ENCODE measurements at regions not wholly inside any gene's neighbourhood (a gene's known extent, or its start where the extent isn't known, plus 50 kb on each side); places are given as distances from the start of the nearest gene placed in this dataset.

DNA sequence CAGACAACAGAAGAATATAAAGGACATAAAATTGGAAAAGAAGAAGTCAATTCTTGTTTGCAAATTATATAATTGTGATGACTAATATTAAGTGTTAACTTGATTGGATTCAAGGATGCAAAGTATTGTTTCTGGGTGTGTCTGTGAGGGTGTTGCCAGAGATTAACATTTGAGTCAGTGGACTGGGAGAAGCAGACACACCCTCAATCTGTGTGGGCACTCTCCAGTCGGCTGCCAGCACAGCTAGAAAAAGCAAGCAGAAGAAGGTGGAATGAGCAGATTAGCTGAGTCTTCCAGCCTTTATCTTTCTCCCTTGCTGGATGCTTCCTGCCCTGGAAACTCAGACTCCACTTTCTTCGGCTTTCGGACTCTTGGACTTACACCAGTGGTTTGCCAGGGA is 51.7 kb downstream of the UBE2NL start:
- no peak for TF ChIP-seq ZNF281 (CRISPR knock-in tag; IDR thresholded peaks at IDR 0.05)
- TF ChIP-seq E2F1 (CRISPR knock-in tag; IDR thresholded peaks at IDR 0.05), result no peak
- TF ChIP-seq, protein P1, sequence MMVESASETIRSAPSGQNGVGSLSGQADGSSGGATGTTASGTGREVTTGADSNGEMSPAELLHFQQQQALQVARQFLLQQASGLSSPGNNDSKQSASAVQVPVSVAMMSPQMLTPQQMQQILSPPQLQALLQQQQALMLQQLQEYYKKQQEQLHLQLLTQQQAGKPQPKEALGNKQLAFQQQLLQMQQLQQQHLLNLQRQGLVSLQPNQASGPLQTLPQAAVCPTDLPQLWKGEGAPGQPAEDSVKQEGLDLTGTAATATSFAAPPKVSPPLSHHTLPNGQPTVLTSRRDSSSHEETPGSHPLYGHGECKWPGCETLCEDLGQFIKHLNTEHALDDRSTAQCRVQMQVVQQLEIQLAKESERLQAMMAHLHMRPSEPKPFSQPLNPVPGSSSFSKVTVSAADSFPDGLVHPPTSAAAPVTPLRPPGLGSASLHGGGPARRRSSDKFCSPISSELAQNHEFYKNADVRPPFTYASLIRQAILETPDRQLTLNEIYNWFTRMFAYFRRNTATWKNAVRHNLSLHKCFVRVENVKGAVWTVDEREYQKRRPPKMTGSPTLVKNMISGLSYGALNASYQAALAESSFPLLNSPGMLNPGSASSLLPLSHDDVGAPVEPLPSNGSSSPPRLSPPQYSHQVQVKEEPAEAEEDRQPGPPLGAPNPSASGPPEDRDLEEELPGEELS (CRISPR knock-in tag; IDR thresholded peaks at IDR 0.05), result no peak
- TF ChIP-seq E2F5 (CRISPR knock-in tag; IDR thresholded peaks at IDR 0.05), result no peak
- TF ChIP-seq RORB (CRISPR knock-in tag; IDR thresholded peaks at IDR 0.05), result no peak
- no peak for TF ChIP-seq SOX15 (CRISPR knock-in tag; IDR thresholded peaks at IDR 0.05)
- no peak for TF ChIP-seq ZNF219 (CRISPR knock-in tag; IDR thresholded peaks at IDR 0.05; ENCODE audit: borderline replicate concordance)
- no peak for TF ChIP-seq MYBL2 (CRISPR knock-in tag; IDR thresholded peaks at IDR 0.05)
- TF ChIP-seq, protein P2, sequence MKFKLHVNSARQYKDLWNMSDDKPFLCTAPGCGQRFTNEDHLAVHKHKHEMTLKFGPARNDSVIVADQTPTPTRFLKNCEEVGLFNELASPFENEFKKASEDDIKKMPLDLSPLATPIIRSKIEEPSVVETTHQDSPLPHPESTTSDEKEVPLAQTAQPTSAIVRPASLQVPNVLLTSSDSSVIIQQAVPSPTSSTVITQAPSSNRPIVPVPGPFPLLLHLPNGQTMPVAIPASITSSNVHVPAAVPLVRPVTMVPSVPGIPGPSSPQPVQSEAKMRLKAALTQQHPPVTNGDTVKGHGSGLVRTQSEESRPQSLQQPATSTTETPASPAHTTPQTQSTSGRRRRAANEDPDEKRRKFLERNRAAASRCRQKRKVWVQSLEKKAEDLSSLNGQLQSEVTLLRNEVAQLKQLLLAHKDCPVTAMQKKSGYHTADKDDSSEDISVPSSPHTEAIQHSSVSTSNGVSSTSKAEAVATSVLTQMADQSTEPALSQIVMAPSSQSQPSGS (CRISPR knock-in tag; IDR thresholded peaks at IDR 0.05; ENCODE audit: borderline replicate concordance, low read depth), result no peak
- TF ChIP-seq CREM (CRISPR knock-in tag; IDR thresholded peaks at IDR 0.05), result no peak
- no peak for TF ChIP-seq CDX4 (CRISPR knock-in tag; IDR thresholded peaks at IDR 0.05; ENCODE audit: borderline replicate concordance)
- TF ChIP-seq ZNF416 (CRISPR knock-in tag; IDR thresholded peaks at IDR 0.05), result no peak
- TF ChIP-seq ZBTB21 (CRISPR knock-in tag; IDR thresholded peaks at IDR 0.05; ENCODE audit: borderline replicate concordance), result no peak
- no peak for TF ChIP-seq ERG (CRISPR knock-in tag; IDR thresholded peaks at IDR 0.05)
- no peak for TF ChIP-seq ZNF532 (CRISPR knock-in tag; IDR thresholded peaks at IDR 0.05; ENCODE audit: borderline replicate concordance)
- TF ChIP-seq, protein P3, sequence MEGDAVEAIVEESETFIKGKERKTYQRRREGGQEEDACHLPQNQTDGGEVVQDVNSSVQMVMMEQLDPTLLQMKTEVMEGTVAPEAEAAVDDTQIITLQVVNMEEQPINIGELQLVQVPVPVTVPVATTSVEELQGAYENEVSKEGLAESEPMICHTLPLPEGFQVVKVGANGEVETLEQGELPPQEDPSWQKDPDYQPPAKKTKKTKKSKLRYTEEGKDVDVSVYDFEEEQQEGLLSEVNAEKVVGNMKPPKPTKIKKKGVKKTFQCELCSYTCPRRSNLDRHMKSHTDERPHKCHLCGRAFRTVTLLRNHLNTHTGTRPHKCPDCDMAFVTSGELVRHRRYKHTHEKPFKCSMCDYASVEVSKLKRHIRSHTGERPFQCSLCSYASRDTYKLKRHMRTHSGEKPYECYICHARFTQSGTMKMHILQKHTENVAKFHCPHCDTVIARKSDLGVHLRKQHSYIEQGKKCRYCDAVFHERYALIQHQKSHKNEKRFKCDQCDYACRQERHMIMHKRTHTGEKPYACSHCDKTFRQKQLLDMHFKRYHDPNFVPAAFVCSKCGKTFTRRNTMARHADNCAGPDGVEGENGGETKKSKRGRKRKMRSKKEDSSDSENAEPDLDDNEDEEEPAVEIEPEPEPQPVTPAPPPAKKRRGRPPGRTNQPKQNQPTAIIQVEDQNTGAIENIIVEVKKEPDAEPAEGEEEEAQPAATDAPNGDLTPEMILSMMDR (IDR thresholded peaks at IDR 0.05), result no peak
- TF ChIP-seq FOXP1 (CRISPR knock-in tag; IDR thresholded peaks at IDR 0.05; ENCODE audit: borderline replicate concordance), result no peak
- POLR2A ChIA-PET, result no interaction called here
- H3K9me3 Mint-ChIP-seq, result peaks cover 49% of the 10 kb centered on the region
- no peaks in the 10 kb centered on the region for H3K4me1 Mint-ChIP-seq
- CTCF ChIA-PET, result no interaction called here
- H3K27ac Mint-ChIP-seq, result no peak overlapping the region
- ATAC-seq (no peak), DNase-seq (ENCODE audit: low spot score) (no peak)
- H3K36me3 Mint-ChIP-seq, result peaks cover 24% of the 10 kb centered on the region
- H3K27me3 Mint-ChIP-seq (ENCODE audit: low read depth), result no peaks in the 10 kb centered on the region
- H3K4me3 Mint-ChIP-seq, result no peak overlapping the region
